Activated T-cell treated with anti-CD3 and anti-CD28 coated beads, Interleukin-2, amount 50 U/mL, for 24 hours (primary cell): ENCODE measurements at regions not wholly inside any gene's neighbourhood (a gene's known extent, or its start where the extent isn't known, plus 50 kb on each side); places are given as distances from the start of the nearest gene placed in this dataset.
"Not testable (repeated sequence)": the region's sequence is repeated elsewhere in the genome, so short reads cannot be mapped to it uniquely, and the experiment has no call there.

Experiments used
- DNase-seq: peaks from one replicate; pipeline ENCODE4 v3.0.0-alpha.2; 2020
- H3K27ac Mint-ChIP-seq: 2 replicates; pipeline ENCODE4 v1.8.0; 2020; ENCODE audit warnings: mild to moderate bottlenecking, mixed read lengths
- H3K27me3 Mint-ChIP-seq: 2 replicates; pipeline ENCODE4 v1.8.0; 2020; ENCODE audit warnings: mixed read lengths
- H3K36me3 Mint-ChIP-seq: 2 replicates; pipeline ENCODE4 v1.8.0; 2020; ENCODE audit warnings: low read depth, mixed read lengths
- H3K4me1 Mint-ChIP-seq: 2 replicates; pipeline ENCODE4 v1.8.0; 2020; ENCODE audit warnings: low read depth, mixed read lengths
- H3K4me3 Mint-ChIP-seq: 2 replicates; pipeline ENCODE4 v1.8.0; 2020; ENCODE audit warnings: mild to moderate bottlenecking, moderate library complexity, mixed read lengths
- H3K9me3 Mint-ChIP-seq: 2 replicates; pipeline ENCODE4 v1.8.0; 2020; ENCODE audit warnings: mixed read lengths

DNA sequence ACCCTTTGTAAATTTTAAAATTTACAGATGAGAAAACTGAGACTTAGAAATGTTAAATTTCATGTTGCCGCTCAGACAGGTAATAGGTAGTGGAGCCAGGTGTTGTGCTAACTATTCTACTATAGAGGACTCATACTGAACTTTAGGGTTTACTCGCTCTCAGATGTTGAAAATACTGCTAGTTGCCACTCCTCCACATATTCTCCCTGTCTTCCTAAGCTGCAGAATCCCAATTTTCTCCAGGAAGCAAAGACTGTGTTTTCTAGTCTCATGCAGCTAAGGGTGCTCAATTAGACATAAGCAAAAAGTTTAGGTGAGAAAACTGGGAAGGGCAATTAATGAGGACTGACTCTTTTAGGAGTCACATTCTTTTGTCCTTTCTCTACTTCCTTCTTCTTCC is 612.3 kb downstream of the KCNH5 start:
- no peak for DNase-seq
- Mint-ChIP-seq H3K27ac (no peak overlapping the region), H3K9me3 (peaks cover 30% of the 10 kb centered on the region), H3K36me3 (no peaks in the 10 kb centered on the region), H3K27me3 (no peaks in the 10 kb centered on the region), H3K4me3 (no peak overlapping the region), H3K4me1 (no peaks in the 10 kb centered on the region)

DNA sequence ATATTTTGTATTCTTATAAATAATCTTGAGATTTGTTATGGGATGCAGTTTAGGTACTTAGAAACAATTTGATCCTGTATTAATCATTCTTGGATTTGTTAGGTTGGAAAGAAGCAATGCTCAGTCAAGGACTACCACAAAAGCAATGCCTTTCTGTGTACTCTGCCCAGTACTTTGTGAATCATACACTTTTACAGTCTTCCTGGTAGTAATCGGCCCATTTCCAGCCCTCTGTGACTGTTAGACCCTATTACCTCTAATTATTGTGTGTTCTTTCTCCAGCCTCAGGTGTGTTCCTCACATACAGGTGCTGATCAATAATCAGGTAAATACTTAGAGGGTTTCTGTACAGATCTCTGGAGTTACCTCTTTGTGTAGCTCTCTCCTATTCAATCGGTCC is 609.0 kb downstream of the KCNH5 start:
- no peaks in the 10 kb centered on the region for H3K27me3 Mint-ChIP-seq
- H3K4me1 Mint-ChIP-seq, result no peaks in the 10 kb centered on the region
- no peak for DNase-seq
- H3K36me3 Mint-ChIP-seq, result no peaks in the 10 kb centered on the region
- H3K27ac Mint-ChIP-seq, result no peak overlapping the region
- H3K4me3 Mint-ChIP-seq, result no peak overlapping the region
- H3K9me3 Mint-ChIP-seq, result peaks cover 43% of the 10 kb centered on the region

DNA sequence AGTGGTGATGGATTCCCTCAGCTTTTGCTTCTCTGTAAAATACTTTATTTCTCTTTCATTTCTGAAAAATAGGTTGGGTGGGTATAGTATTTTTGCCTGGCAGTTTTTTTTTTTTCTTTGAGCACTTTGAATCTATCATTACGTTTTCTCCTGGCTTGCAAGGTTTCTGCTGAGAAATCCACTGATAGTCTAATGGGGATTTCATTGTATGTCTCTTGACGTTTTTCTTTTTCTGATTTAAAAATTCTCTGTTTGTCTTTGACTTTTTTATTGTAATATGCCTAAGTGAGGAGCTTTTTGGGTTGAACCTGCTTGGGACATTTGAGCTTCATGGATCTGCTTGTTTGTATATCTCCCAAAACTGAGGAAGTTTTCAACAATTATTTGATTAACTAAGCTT is 606.0 kb downstream of the KCNH5 start:
- H3K27ac Mint-ChIP-seq, result no peak overlapping the region

DNA sequence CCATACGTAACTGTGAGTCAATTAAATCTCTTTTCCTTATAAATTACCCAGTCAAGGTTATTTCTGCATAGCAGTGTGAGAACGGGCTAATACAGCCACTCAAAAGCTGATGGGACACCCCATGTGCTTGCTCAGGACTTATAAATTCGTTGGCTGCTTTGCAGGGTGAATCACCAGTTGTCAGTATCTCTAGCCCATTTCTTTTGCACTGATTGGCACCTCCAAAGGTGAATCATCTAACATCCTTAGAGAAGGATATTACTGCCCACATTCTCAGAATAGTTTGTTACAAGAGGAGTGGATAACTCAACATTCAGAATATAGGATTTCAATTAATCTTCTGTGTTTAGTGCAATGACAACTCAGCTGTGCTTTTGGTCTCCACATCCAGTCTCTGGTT is 601.5 kb downstream of the KCNH5 start:
- Mint-ChIP-seq H3K27ac (no peak overlapping the region), H3K36me3 (no peaks in the 10 kb centered on the region), H3K4me1 (no peaks in the 10 kb centered on the region), H3K9me3 (peaks cover 28% of the 10 kb centered on the region), H3K4me3 (no peak overlapping the region), H3K27me3 (no peaks in the 10 kb centered on the region)
- no peak for DNase-seq

More for the DNA sequence above, 606.0 kb downstream of the KCNH5 start:
- DNase-seq, result no peak
- Mint-ChIP-seq H3K4me3 (no peak overlapping the region), H3K27me3 (no peaks in the 10 kb centered on the region), H3K36me3 (no peaks in the 10 kb centered on the region), H3K9me3 (peaks cover 31% of the 10 kb centered on the region), H3K4me1 (no peaks in the 10 kb centered on the region)

DNA sequence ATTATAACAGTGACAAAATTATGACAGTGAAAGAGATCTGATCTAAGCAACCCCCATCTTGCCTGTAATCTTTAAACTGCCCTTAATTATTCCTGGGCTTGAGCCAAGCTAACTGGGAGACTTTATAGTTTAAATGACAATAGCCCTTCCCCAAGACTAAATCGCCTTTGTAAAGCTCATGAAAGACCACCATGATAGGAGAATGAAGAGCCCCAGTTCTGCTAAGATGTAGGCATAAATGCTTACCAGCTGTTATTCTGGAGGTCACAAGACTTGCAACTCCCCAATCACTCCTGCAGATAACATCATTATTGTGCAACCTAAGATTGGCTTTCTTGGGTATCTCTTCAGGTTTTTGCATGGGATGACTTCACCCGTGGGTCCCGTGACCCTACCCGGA is 599.7 kb downstream of the KCNH5 start:
- no peak for DNase-seq
- Mint-ChIP-seq H3K4me3 (no peak overlapping the region), H3K27ac (no peak overlapping the region), H3K27me3 (no peaks in the 10 kb centered on the region), H3K4me1 (no peaks in the 10 kb centered on the region), H3K9me3 (peaks cover 14% of the 10 kb centered on the region), H3K36me3 (no peaks in the 10 kb centered on the region)

DNA sequence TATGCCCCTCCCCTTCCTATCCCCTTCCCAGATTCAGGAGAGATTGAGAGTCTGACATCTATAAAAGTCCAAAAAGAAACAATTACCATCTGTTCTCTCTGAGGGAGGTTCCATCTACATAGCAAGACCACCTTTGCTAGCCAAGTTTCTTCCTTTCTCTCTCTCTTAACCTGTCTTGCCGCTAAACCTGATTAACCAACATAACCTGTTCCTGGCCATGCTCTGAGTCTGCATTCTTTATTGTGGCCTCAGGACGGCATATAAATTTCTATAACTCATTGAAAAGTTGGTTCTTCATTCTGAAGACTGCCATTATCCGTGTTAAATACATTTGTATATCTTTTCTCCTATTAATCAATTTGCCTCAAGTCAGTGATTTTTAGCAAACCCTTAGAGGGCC is 594.0 kb downstream of the KCNH5 start:
- no peak for DNase-seq
- Mint-ChIP-seq H3K36me3 (no peaks in the 10 kb centered on the region), H3K9me3 (peaks cover 9% of the 10 kb centered on the region), H3K4me1 (no peaks in the 10 kb centered on the region), H3K27me3 (no peaks in the 10 kb centered on the region), H3K4me3 (no peak overlapping the region), H3K27ac (no peak overlapping the region)

DNA sequence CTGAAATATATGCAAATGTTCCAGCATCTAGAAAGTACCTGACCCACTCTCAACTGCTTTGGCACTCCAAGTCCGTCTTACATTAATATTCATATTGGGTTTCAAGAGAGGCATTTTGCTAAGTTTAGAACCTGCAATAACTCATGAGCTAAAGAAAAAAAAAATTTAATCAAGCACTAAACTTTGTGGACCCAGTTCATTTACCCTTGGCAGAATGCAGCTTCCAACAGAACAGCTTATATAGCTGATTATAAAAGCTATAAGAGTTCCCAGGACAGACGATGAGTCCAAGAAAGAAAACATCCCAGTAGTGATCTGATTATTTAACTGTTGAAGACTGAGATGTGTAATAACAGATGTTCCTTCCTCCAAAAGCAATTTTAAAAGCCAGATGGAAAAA is 592.0 kb downstream of the KCNH5 start:
- Mint-ChIP-seq H3K27ac (no peak overlapping the region), H3K9me3 (peaks cover 8% of the 10 kb centered on the region), H3K36me3 (no peaks in the 10 kb centered on the region), H3K4me1 (no peaks in the 10 kb centered on the region), H3K27me3 (no peaks in the 10 kb centered on the region), H3K4me3 (no peak overlapping the region)
- DNase-seq, result no peak

DNA sequence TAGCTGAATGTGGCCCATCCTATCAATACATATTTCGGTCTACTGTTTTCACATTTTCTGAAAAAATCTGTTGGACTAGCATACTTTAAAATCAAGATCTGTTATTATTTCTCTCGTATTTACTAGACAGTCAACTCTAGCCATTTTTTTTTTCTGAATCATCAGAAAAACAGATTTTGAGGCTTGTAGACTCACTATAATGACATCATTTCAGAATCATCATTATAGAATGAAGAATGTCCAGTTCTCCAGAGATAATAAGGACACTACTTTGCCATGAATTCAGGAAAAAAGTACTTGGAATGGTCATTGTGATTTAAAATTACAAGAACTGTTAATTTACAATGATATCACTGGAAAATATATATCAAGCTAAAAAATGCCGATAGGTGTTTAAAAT is 589.8 kb downstream of the KCNH5 start:
- H3K4me3 Mint-ChIP-seq, result no peak overlapping the region

DNA sequence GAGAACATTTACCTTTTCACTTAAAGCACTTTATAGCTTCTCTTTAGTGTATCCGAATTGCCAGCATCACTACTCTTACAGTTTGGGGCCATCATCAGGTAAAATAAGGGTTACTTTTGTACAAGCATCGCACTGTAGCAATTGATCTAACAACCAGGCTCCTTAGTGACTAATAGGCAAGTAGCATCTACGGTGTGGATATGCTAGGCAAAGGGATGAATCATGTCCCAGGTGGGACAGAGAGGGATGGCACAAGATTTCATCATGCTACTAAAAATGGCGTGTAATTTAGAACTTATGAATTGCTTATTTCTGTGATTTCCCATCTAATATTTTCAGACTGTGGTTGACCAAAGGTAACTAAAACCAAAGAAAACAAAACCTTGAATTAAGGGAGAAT is 582.3 kb downstream of the KCNH5 start:
- Mint-ChIP-seq H3K4me1 (no peaks in the 10 kb centered on the region), H3K9me3 (no peaks in the 10 kb centered on the region), H3K27ac (no peak overlapping the region), H3K27me3 (no peaks in the 10 kb centered on the region), H3K36me3 (no peaks in the 10 kb centered on the region), H3K4me3 (no peak overlapping the region)
- DNase-seq, result no peak

More for the DNA sequence above, 589.8 kb downstream of the KCNH5 start:
- Mint-ChIP-seq H3K27ac (no peak overlapping the region), H3K36me3 (no peaks in the 10 kb centered on the region), H3K9me3 (peaks cover 8% of the 10 kb centered on the region), H3K27me3 (no peaks in the 10 kb centered on the region), H3K4me1 (no peaks in the 10 kb centered on the region)
- DNase-seq, result no peak

DNA sequence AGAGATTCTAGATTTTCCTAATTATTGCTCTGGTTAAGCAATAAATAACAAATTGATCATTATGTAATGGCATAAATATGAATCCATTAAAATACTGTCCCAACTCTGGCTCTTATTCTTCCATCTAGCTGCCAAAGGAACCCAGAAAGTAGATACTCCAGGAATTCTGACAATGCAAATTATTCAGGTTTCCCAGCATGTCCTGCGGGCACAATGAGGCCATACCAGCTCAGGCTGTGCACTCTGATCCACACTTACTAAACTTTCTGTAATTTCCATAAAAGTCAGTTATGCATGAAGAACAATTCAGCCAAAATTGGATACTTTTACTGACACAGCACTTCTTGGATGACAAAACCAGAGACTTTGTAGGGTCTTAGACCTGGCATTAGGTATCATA is 576.3 kb downstream of the KCNH5 start:
- no peak for DNase-seq
- no peak overlapping the region for H3K27ac Mint-ChIP-seq
- no peaks in the 10 kb centered on the region for H3K36me3 Mint-ChIP-seq
- H3K4me3 Mint-ChIP-seq, result no peak overlapping the region
- no peaks in the 10 kb centered on the region for H3K9me3 Mint-ChIP-seq
- H3K27me3 Mint-ChIP-seq, result no peaks in the 10 kb centered on the region
- no peaks in the 10 kb centered on the region for H3K4me1 Mint-ChIP-seq

DNA sequence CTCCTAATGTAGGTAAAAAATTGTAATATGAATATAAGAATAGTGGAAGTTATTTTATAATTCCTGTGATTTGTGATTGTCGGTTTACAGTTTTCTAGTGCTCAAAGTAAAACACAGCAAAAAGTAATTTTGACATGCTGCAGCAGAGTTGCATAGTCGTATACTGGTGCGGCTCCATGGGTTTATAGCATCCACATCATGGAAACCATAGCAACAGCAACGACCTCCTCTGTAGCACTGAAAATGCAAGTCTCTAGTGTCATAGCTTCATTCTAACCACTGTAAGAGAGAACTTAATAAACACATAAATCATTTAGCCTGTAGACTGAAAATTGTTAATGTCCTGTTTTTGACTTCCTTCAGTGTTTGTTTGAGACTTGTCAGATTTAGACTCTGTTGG is 574.3 kb downstream of the KCNH5 start:
- Mint-ChIP-seq H3K27me3 (no peaks in the 10 kb centered on the region), H3K4me3 (no peak overlapping the region), H3K9me3 (no peaks in the 10 kb centered on the region), H3K27ac (no peak overlapping the region), H3K36me3 (no peaks in the 10 kb centered on the region), H3K4me1 (no peaks in the 10 kb centered on the region)
- no peak for DNase-seq

DNA sequence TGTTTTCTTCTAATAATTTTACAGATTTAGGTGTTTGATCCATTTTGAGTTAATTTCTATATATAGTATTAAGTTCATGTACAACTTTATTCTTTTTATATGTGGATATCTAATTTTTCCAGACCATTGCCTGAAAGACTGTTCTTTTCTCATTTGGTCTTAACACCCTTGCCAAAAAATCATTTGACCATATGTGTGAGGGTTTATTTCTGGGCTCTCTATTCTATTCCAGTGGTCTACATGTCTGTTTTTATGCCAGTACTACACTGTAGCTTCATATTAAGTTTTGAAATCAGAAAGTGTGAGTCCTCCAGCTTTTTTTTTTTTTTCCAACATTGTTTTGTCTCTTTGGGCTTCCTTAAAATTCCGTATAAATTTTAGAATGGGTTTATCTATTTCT is 554.1 kb downstream of the KCNH5 start:
- Mint-ChIP-seq H3K9me3 (peaks cover 16% of the 10 kb centered on the region), H3K27ac (no peak overlapping the region), H3K27me3 (no peaks in the 10 kb centered on the region), H3K4me1 (no peaks in the 10 kb centered on the region), H3K4me3 (no peak overlapping the region), H3K36me3 (no peaks in the 10 kb centered on the region)
- no peak for DNase-seq

DNA sequence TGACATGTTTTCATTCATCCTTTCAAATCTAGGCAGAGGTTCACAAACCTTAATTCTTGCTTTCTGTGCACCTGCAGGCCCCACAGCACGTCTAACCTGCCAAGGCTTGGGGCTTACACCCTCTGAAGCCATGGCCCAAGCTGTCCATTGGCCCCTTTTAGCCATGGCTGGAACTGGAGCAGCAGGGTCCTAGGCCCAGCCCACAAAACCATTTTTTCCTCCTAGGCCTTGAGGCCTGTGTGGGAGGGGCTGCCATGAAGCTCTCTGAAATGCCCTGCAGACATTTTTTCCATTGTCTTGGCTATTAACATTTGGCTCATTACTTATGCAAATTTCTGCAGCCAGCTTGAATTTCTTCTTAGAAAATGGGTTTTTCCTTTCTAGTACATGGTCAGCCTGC is 547.5 kb downstream of the KCNH5 start:
- H3K27me3 Mint-ChIP-seq, result no peaks in the 10 kb centered on the region
- peaks cover 36% of the 10 kb centered on the region for H3K9me3 Mint-ChIP-seq
- H3K36me3 Mint-ChIP-seq, result no peaks in the 10 kb centered on the region
- no peaks in the 10 kb centered on the region for H3K4me1 Mint-ChIP-seq
- DNase-seq, result no peak
- H3K27ac Mint-ChIP-seq, result no peak overlapping the region
- no peak overlapping the region for H3K4me3 Mint-ChIP-seq

DNA sequence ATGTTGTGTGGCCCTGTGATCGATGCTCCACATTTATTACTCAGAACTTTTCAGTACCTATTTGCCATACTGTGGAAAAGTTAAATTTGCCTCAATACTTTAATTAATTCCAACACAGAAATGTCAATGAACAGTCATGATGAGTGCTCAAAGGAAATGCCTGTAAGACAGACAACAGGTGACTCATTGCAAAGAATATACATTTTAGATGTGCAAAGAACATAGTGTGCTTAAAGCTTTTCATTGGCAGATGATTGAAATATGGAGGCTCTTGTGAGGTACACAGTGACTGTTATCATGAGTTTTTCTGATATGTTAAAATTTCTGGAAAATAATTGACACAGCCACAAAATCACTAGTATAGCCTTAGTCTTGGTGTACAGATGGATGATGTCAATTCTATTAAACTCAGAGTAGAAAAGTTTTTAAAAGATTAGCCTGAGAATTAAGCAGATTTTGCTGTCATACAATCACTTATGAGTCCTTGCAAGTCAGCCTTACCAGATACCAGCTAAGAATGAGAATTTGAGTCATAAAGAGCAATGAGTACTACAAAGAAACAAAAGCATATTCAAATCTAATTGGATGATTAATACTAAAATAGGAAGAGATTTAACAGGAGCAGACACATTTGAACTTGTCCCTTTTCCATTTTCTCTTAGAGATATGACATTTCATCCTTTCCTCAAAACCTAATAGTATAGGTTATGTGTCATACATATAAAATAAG is 544.1 kb downstream of the KCNH5 start:
- H3K9me3 Mint-ChIP-seq, result peaks cover 21% of the 10 kb centered on the region
- H3K4me1 Mint-ChIP-seq, result no peaks in the 10 kb centered on the region
- no peak overlapping the region for H3K4me3 Mint-ChIP-seq
- no peak overlapping the region for H3K27ac Mint-ChIP-seq
- no peaks in the 10 kb centered on the region for H3K27me3 Mint-ChIP-seq
- H3K36me3 Mint-ChIP-seq, result no peaks in the 10 kb centered on the region
- DNase-seq, result no peak

DNA sequence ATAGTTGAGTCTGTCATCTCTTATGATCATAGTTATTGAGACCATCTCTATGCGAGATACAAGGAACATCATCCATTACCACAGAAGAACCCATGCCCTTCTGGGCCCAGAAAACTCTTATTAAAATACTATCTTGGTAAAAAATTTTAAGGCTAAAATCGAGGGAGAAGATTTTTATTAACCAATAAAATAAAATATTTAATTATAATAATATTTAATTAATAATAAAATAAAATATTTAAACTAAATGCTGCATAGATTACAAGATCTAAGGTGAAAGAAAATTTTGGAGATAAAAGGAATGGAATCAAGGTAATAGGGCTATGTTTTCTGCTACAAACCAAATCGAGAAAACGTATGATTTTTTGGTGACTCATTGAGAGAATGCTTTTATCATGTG is 540.2 kb downstream of the KCNH5 start:
- H3K27ac Mint-ChIP-seq, result no peak overlapping the region

DNA sequence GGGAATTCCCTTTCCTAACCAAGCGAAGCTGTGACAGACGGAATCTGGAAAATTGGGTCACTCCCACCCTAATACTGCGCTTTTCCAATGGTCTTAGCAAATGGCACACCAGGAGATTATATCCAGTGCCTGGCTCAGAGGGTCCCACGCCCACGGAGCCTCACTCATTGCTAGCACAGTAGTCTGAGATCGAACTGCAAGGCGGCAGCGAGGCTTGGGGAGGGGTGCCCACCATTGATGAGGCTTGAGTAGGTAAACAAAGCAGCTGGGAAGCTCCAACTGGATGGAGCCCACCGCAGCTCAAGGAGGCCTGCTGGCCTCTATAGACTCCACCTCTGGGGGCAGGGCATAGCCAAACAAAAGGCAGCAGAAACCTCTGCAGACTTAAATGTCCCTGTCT is 523.9 kb downstream of the KCNH5 start:
- H3K27ac Mint-ChIP-seq, H3K4me3 Mint-ChIP-seq, DNase-seq, H3K27me3 Mint-ChIP-seq, H3K36me3 Mint-ChIP-seq, H3K4me1 Mint-ChIP-seq: not testable (repeated sequence)
- peaks cover 31% of the 10 kb centered on the region for H3K9me3 Mint-ChIP-seq

More for the DNA sequence above, 540.2 kb downstream of the KCNH5 start:
- no peak for DNase-seq
- H3K4me3 Mint-ChIP-seq, result no peak overlapping the region
- peaks cover 19% of the 10 kb centered on the region for H3K9me3 Mint-ChIP-seq
- no peaks in the 10 kb centered on the region for H3K36me3 Mint-ChIP-seq
- H3K4me1 Mint-ChIP-seq, result no peaks in the 10 kb centered on the region
- H3K27me3 Mint-ChIP-seq, result no peaks in the 10 kb centered on the region
